HG03196 (cell line): ENCODE measurements at regions not wholly inside any gene's neighbourhood (a gene's known extent, or its start where the extent isn't known, plus 50 kb on each side); places are given as distances from the start of the nearest gene placed in this dataset.

ENCODE experiments used
- ATAC-seq: cut with Tn5 transposase; IDR thresholded peaks from one replicate; pipeline ENCODE4 v1.9.1; 2021; ENCODE audit not compliant: unreplicated experiment

- ATAC-seq: no peak
Measured at GRCh38 chr6:119915971-119916370, 566.4 kb upstream of the MAN1A1 start.

GRCh38 chr6:119908157-119908556 lies 558.6 kb upstream of the MAN1A1 start:
- no peak for ATAC-seq

GRCh38 chr6:119902681-119903080 lies 553.1 kb upstream of the MAN1A1 start:
- ATAC-seq: no peak

DNA sequence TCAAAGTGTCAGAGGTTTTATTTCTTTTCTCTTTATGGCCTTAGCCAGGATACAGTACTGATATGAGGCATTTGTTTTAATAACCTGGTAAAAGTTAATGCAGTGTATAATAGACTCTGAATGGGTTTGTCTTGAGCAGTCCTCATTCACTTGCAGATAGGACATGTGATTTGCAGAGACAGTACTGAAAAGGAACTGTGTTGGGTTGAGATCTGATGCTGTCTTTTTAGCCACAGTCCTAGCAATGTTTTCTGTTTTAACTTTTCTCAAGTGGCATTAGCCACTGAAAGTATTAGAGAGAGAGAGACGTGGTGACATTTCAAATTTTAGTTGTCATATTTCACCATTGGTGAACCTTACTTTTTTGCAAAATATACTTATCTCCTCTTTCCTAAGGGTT lies 547.2 kb upstream of the MAN1A1 start:
- no peak for ATAC-seq

GRCh38 chr6:119895626-119896025 lies 546.1 kb upstream of the MAN1A1 start:
- ATAC-seq: no peak

DNA sequence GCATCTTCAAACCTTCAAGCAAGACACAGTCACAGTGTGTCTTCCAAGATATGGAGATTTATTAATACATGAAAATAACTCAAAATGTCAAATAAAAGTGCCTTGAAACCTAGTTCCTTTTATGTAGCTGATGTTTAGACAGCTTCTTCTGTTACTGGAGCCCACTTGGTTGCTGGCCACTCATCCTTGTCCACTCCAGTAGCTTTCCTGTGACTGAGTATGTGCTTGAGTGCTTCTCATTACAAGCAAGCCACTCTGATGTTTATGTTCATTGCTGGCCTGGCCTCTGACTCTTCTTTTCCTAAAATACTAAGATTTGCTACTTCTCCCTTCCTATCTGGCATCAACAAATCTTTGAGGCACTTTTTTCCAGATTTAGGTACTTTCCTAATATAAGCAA lies 545.2 kb upstream of the MAN1A1 start:
- ATAC-seq: no peak

DNA sequence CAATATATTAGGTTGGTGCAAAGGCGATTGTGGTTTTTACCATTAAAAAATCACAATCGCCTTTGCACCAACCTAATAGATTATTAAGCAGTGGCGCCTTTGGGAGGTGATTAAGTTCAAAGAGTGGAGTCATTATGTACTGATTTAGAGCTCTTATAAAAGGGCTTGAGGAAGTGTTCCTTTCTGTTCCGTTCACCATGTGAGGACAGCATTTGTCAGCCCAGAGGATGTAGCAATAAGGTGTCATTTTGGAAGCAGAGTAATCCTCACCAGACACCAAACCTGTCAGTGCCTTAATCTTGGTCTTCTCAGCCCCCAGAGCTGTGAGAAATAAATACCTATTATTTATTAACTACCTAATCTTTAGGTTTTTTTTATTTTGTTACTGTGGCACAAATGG lies 542.1 kb upstream of the MAN1A1 start:
- ATAC-seq: no peak

DNA sequence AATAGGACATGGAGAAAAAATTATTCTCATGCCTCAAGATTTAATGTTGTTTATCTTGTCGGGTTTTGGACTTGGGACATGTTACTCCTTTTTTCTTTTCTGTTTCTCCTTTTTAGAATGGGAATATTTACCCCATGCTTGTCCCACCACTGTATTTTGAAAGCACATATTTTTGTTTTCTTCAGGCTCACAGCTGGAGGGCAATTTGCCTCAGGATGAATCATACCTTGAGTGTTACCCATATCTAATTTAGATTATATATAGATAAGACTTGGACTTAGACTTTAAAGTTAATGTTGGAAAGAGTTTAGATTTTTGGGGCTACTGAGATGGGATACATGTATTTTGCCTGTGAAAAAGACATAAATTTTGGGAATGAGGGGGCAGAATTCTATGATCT lies 541.6 kb upstream of the MAN1A1 start:
- no peak for ATAC-seq

- no peak for ATAC-seq
Measured at GRCh38 chr6:119890470-119890869, 540.9 kb upstream of the MAN1A1 start.

DNA sequence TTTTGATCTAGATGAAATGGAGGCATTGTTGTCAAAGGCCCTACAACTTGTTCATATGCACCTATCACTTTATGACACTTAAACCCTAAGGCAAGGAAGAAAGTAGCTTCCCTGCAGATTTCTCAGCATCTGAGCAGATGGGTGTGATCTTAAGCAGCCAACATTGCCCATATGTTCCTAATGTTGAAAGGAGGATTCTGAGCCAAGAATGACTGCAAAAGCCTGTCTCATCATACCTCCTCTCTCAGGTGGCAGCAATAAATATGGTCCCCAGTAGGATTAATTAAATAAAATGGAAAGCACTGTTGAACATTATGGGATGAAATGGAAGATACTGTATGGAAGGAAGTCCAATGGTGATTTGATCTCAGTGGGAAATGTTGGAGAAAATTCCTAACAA lies 538.1 kb upstream of the MAN1A1 start:
- ATAC-seq: no peak

DNA sequence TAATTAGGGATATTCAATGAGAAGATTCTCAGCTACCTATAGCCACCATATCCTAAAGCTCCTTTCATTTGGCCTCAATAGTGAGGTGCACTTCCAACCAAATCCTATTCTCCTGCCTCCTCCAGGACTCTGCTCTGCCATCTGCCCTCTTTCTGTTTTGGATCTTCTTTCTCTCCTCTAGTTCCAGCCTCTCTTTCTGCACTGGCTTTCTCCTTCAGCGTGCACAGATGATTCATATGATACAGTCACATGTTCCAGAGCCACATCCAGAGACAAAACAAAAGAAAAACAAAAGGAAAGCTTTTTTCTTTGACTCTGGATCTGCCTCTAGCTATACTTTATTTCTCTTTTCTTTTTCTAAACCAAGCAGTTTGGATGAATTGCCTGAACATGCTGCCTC lies 531.9 kb upstream of the MAN1A1 start:
- ATAC-seq: no peak

DNA sequence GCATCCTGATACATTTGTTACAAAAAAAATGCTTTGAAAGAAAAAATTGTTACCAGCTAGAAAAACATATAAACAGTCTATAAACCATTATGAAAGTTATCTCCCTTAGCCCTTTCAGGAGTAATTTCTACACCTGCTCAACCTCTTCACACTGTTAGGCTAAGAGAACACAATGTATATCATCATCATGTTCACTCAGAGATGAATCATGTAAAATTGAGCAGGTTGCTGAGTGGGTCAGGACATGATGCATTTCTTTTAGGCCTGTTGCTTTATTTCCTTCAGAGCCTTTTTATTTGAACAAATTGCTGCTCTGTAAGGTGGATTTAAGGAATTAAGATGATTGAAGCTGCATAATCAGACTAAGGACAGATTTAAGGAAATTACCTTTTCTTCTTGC lies 531.3 kb upstream of the MAN1A1 start:
- no peak for ATAC-seq

DNA sequence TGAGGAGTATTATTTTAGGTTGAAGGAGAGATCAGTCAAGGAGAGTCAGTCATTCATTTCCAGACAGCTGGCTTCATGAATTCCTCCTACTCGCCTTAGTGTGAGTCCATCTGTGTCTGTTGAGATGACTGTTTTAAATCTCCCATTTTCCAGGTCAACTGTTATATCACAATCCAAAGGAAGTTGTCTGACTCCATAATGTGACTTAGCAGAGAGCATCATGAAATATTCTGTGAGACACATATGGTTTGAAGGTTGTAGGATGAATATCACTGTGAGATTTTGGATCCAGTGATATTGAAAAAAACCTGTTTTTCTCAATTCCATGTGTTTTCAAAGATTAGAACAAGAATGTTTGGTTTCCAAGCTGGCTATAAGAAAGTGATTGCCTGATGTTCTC lies 530.2 kb upstream of the MAN1A1 start:
- no peak for ATAC-seq

- ATAC-seq: no peak
Measured at GRCh38 chr6:119874381-119874780, 524.8 kb upstream of the MAN1A1 start.

DNA sequence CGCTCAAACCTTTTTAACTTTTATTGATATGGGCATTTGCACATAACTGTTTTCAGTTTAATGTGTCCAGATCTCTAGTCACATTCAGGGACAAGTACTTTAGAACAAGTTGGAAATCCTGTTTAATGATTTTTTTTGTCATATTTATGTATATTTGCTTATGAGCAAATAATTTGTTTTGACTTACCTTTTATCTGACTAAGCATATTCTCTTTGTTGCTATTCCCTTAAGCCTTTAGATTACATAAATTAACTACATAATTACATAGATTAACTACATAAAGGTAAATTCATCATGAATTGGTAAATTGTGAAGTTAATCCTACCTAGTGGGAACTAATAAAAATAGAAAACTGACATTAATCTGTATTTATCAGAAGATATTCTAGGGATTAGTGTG lies 523.5 kb upstream of the MAN1A1 start:
- no peak for ATAC-seq

GRCh38 chr6:119871520-119871919 lies 522.0 kb upstream of the MAN1A1 start:
- ATAC-seq: no peak

GRCh38 chr6:119865466-119866350 lies 516.1 kb upstream of the MAN1A1 start:
- ATAC-seq: no peak

DNA sequence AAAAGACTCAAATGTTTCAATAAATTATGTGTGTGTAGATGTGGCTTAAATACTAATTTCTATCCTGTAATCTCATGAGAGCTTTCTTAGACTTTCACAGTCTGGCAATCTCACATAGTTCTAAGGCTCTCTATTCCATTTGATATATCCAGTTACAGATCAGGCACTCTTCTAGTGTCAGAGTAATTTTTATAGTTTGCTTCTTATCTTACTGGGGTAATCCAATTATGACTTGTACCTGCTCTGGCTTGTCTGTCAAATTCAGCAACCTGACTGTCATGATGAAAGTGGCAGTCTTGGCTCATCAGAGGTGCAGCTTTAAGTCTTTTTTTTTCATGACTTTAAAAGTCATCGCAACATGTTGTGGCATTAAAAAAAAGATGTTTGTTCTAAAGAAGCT lies 513.2 kb upstream of the MAN1A1 start:
- ATAC-seq: no peak

DNA sequence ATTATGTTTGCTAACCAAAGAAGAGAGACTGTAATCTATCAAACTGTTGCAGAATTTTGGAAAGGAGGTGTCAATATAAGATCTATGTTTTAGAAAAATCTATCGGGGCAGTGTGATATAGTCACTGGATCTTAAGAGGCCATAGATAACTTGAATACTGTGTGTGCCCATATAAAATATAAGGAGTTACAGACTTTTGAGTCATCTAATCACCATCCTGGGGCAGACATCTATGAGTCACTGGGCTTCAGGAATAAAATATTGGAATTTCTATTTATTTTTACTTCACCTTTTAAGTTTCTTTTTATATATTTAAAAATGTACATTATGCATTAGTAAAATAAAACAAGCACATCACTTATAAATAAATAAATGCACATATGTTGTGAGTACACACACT lies 509.3 kb upstream of the MAN1A1 start:
- no peak for ATAC-seq

DNA sequence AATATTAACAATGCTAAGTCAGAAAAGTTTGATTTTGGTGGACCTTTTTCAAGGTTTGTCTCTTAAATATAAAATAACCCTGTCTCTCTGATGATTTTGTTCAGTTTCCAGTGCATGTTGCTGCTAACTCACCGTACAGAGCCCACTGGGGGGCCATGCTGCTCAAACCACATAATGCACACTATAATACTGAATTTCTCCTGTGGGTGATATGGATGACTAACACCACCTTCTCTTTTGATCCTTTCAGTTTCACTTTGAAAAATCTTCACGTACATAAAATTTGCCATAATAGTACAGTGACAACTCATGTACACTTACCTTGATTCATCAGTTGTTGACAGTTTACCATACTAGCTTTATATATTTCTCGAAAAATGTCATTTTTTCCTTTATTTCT lies 506.6 kb upstream of the MAN1A1 start:
- no peak for ATAC-seq

- ATAC-seq: no peak
Measured at GRCh38 chr6:119848696-119849095, 499.1 kb upstream of the MAN1A1 start.

- no peak for ATAC-seq
Measured at GRCh38 chr6:119845161-119845560, 495.6 kb upstream of the MAN1A1 start.

DNA sequence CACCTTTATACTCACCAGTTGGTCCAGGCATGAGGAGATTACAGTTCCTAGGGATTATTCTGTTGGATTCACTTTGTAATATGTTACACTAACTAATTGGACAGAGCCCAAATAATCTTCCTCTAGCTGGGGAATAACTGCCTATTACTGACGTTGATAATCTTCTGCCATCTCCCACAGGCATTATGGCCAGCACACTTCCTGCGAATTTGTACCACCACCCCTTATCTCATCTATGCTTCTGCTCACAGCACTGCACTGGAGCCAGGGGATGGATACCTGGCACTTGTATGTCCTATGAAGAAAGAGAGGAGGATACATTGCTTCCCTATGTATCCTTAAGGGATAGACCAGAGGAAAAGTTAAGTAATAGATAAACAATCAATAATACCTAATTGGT lies 494.8 kb upstream of the MAN1A1 start:
- ATAC-seq: no peak
